ENCODE measurements at regions not wholly inside any gene's neighbourhood (a gene's known extent, or its start where the extent isn't known, plus 50 kb on each side); places are given as distances from the start of the nearest gene placed in this dataset.

GRCh38 chr5:33049842-33050241 is 338.7 kb downstream of the NPR3 start:
- Histone ChIP-seq H3K27me3 (ENCODE audit: control insufficient read depth, insufficient read depth, low read length) (no peaks in the 10 kb centered on the region), H3K27ac (ENCODE audit: low read length) (no peak overlapping the region), H3K4me3 (ENCODE audit: low read length) (no peak overlapping the region), H3K36me3 (ENCODE audit: control insufficient read depth, insufficient read depth, low read length) (no peaks in the 10 kb centered on the region), H3K9me3 (ENCODE audit: control insufficient read depth, insufficient read depth, low read length) (peaks cover 5% of the 10 kb centered on the region), H3K4me1 (ENCODE audit: control insufficient read depth, insufficient read depth, low read length) (no peaks in the 10 kb centered on the region)
- Mint-ChIP-seq H3K9me3 (peaks cover 6 to 10% of the 10 kb centered on the region in 2 donors), H3K4me3 (no peak overlapping the region), H3K36me3 (no peaks in the 10 kb centered on the region), H3K4me1 (no peaks in the 10 kb centered on the region), H3K27me3 (ENCODE audit: low read depth in 2 of 2) (no peaks in the 10 kb centered on the region), H3K27ac (no peak overlapping the region)
- WGBS (ENCODE audit: insufficient coverage): 87% methylated on average over 2 of the region's 2 CpGs
- intact Hi-C loops (cut with micrococcal nuclease): no loop called here
- ATAC-seq (no peak), DNase-seq (no peak)
- TF ChIP-seq, protein P1, sequence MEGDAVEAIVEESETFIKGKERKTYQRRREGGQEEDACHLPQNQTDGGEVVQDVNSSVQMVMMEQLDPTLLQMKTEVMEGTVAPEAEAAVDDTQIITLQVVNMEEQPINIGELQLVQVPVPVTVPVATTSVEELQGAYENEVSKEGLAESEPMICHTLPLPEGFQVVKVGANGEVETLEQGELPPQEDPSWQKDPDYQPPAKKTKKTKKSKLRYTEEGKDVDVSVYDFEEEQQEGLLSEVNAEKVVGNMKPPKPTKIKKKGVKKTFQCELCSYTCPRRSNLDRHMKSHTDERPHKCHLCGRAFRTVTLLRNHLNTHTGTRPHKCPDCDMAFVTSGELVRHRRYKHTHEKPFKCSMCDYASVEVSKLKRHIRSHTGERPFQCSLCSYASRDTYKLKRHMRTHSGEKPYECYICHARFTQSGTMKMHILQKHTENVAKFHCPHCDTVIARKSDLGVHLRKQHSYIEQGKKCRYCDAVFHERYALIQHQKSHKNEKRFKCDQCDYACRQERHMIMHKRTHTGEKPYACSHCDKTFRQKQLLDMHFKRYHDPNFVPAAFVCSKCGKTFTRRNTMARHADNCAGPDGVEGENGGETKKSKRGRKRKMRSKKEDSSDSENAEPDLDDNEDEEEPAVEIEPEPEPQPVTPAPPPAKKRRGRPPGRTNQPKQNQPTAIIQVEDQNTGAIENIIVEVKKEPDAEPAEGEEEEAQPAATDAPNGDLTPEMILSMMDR (IDR thresholded peaks at IDR 0.05): no peak

DNA sequence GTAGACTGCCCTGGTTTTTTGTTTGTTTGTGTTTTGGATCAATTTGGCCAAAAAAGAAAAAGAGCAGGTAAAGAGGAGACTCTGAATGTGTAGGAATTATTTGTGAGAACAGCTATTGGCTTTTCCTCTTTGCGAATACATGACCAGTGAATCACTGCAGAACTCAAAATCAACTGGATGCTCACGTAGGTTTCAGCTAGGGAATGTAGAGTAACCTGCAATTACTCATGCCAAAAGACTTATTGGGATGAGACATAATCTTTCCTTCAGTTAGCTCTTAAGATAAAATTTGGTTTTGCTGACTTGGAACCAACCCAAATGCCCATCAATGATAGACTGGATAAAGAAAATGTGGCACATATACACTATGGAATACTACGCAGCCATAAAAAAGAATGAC is 348.0 kb downstream of the NPR3 start:
- peaks cover 2% of the 10 kb centered on the region for H3K9me3 ChIP-seq (ENCODE audit: control insufficient read depth, insufficient read depth, low read length)
- ATAC-seq (no peak), DNase-seq (no peak)
- Mint-ChIP-seq H3K4me1 (no peaks in the 10 kb centered on the region), H3K27ac (no peak overlapping the region), H3K36me3 (no peaks in the 10 kb centered on the region), H3K4me3 (no peak overlapping the region), H3K27me3 (ENCODE audit: low read depth in 2 of 2) (no peaks in the 10 kb centered on the region), H3K9me3 (peaks cover 0 to 4% of the 10 kb centered on the region in 2 donors)
- H3K27ac ChIP-seq (ENCODE audit: low read length): no peak overlapping the region
- no peaks in the 10 kb centered on the region for H3K27me3 ChIP-seq (ENCODE audit: control insufficient read depth, insufficient read depth, low read length)
- TF ChIP-seq, protein P1 (IDR thresholded peaks at IDR 0.05): no peak
- H3K4me1 ChIP-seq (ENCODE audit: control insufficient read depth, insufficient read depth, low read length): no peaks in the 10 kb centered on the region
- intact Hi-C loops (cut with micrococcal nuclease): no loop called here
- no peak overlapping the region for H3K4me3 ChIP-seq (ENCODE audit: low read length)
- WGBS (ENCODE audit: insufficient coverage): 93% methylated on average over 2 of the region's 3 CpGs
- no peaks in the 10 kb centered on the region for H3K36me3 ChIP-seq (ENCODE audit: control insufficient read depth, insufficient read depth, low read length)

DNA sequence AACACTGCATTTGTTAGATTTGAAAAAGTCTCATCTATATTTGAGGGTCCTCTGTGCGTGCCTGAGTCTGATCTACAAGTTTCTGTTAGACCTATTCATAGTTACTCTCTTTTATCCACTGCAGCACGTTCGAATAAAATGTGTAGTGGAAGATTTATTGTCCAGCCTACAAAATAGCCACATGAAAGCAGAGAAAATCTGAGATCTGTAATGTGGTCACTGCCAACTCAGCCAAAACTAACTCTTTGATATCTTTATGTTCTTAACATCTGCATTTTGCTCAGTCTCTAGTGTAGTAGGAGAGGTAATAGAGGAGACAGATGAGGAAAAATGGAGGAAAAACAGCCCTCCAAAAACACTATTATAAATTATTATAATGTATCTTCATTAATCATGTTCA is 354.0 kb downstream of the NPR3 start:
- no peak overlapping the region for H3K4me3 Mint-ChIP-seq
- Histone ChIP-seq H3K4me3 (ENCODE audit: low read length) (no peak overlapping the region), H3K27me3 (ENCODE audit: control insufficient read depth, insufficient read depth, low read length) (no peaks in the 10 kb centered on the region), H3K27ac (ENCODE audit: low read length) (no peak overlapping the region), H3K9me3 (ENCODE audit: control insufficient read depth, insufficient read depth, low read length) (peaks cover 3% of the 10 kb centered on the region), H3K36me3 (ENCODE audit: control insufficient read depth, insufficient read depth, low read length) (no peaks in the 10 kb centered on the region), H3K4me1 (ENCODE audit: control insufficient read depth, insufficient read depth, low read length) (no peaks in the 10 kb centered on the region)
- intact Hi-C loops (cut with micrococcal nuclease): no loop called here
- peaks cover 0 to 3% of the 10 kb centered on the region in 2 donors for H3K9me3 Mint-ChIP-seq
- ATAC-seq: no peak
- no peak for DNase-seq
- H3K36me3 Mint-ChIP-seq: no peaks in the 10 kb centered on the region
- no CpG with 5 or more reads among the region's 3 CpGs for WGBS (ENCODE audit: insufficient coverage)
- H3K27ac Mint-ChIP-seq: no peak overlapping the region
- no peaks in the 10 kb centered on the region for H3K27me3 Mint-ChIP-seq (ENCODE audit: low read depth in 2 of 2)
- TF ChIP-seq, protein P1 (IDR thresholded peaks at IDR 0.05): no peak
- H3K4me1 Mint-ChIP-seq: no peaks in the 10 kb centered on the region

- TF ChIP-seq, protein P1 (IDR thresholded peaks at IDR 0.05): no peak
- Mint-ChIP-seq H3K4me3 (no peak overlapping the region), H3K27me3 (ENCODE audit: low read depth in 2 of 2) (no peaks in the 10 kb centered on the region), H3K27ac (no peak overlapping the region), H3K9me3 (no peaks in the 10 kb centered on the region), H3K36me3 (no peaks in the 10 kb centered on the region), H3K4me1 (no peaks in the 10 kb centered on the region)
- H3K27ac ChIP-seq (ENCODE audit: low read length): no peak overlapping the region
- no peak overlapping the region for H3K4me3 ChIP-seq (ENCODE audit: low read length)
- no peaks in the 10 kb centered on the region for H3K4me1 ChIP-seq (ENCODE audit: control insufficient read depth, insufficient read depth, low read length)
- ATAC-seq (no peak), DNase-seq (no peak)
- peaks cover 3% of the 10 kb centered on the region for H3K9me3 ChIP-seq (ENCODE audit: control insufficient read depth, insufficient read depth, low read length)
- H3K27me3 ChIP-seq (ENCODE audit: control insufficient read depth, insufficient read depth, low read length): no peaks in the 10 kb centered on the region
- intact Hi-C loops (cut with micrococcal nuclease): no loop called here
- no peaks in the 10 kb centered on the region for H3K36me3 ChIP-seq (ENCODE audit: control insufficient read depth, insufficient read depth, low read length)
- WGBS (ENCODE audit: insufficient coverage): 42% methylated on average over 2 of the region's 2 CpGs
Observed at GRCh38 chr5:33067291-33067690, 356.2 kb downstream of the NPR3 start.

Measured in natural killer cell (primary cell).